Panc1 (cell line): ENCODE measurements at regions not wholly inside any gene's neighbourhood (a gene's known extent, or its start where the extent isn't known, plus 50 kb on each side); places are given as distances from the start of the nearest gene placed in this dataset.

ENCODE experiments used
- ATAC-seq: fragments of 200-7000 bp; cut with Tn5 transposase; 2 replicates; pipeline ENCODE4 v1.9.1; 2020; ENCODE audit warnings: mild to moderate bottlenecking, moderate library complexity
- BruUV-seq: library from RNA; stranded (reverse); fragments of 400-500 nt; replicated peaks from 2 replicates; lab custom pipeline; 2021; lab: Mats Ljungman, UMichigan
- CTCF ChIA-PET: fragments of 300-600 bp; sonication (Branson Sonifier 250); formaldehyde crosslinking; loops from one replicate; lab custom pipeline; 2022; ENCODE audit warnings: antibody characterized with exemption; lab: Charles Lee
- POLR2A ChIA-PET: fragments of 300-600 bp; sonication (Branson Sonifier 250); formaldehyde crosslinking; loops from one replicate; lab custom pipeline; 2022; ENCODE audit warnings: antibody characterized with exemption; lab: Charles Lee
- DNase-seq: peaks from one replicate; pipeline ENCODE4 v3.0.0-alpha.2; 2010; ENCODE audit warnings: low read depth, low spot score
- H3K27ac ChIP-seq: 2 replicates; pipeline ENCODE4 v1.5.1; 2011; ENCODE audit warnings: mild to moderate bottlenecking, low read length, inconsistent platforms
- H3K27me3 ChIP-seq: fragments of 200-500 bp; sonication (Bioruptor generic); 2 replicates; pipeline ENCODE4 v1.6.0; 2014; ENCODE audit warnings: low read length, inconsistent platforms; ENCODE audit not compliant: control insufficient read depth, insufficient read depth
- H3K36me3 ChIP-seq: fragments of 200-500 bp; sonication (Bioruptor generic); 2 replicates; pipeline ENCODE4 v1.5.1; 2014; ENCODE audit warnings: inconsistent platforms, mild to moderate bottlenecking, low read length, moderate library complexity; ENCODE audit not compliant: control insufficient read depth, insufficient read depth
- H3K4me1 ChIP-seq: 2 replicates; pipeline ENCODE4 v1.5.1; 2011; ENCODE audit warnings: inconsistent platforms, mild to moderate bottlenecking, low read length, moderate library complexity; ENCODE audit not compliant: control insufficient read depth, insufficient read depth
- H3K4me3 ChIP-seq, 2 experiments: 2 replicates each; pipeline ENCODE4 v1.5.1; 2011 to 2012; ENCODE audit warnings: low read depth in 2 of 2, low read length in 2 of 2, mild to moderate bottlenecking in 2 of 2, inconsistent platforms in 1 of 2, moderate library complexity in 1 of 2
- H3K9me3 ChIP-seq: fragments of 200-500 bp; sonication (Bioruptor generic); 2 replicates; pipeline ENCODE4 v1.5.1; 2014; ENCODE audit warnings: low read depth, mild to moderate bottlenecking, inconsistent platforms, low read length, moderate library complexity; ENCODE audit not compliant: control insufficient read depth, insufficient read depth
- POLR2AphosphoS5 ChIP-seq: IDR thresholded peaks from 2 replicates; pipeline ENCODE4 v1.6.1; 2012; ENCODE audit warnings: mild to moderate bottlenecking, low read depth, low read length, moderate library complexity
- SIN3A ChIP-seq: IDR thresholded peaks from 2 replicates; pipeline ENCODE4 v1.6.1; 2012; ENCODE audit warnings: low read depth, mild to moderate bottlenecking, low read length, moderate library complexity, borderline replicate concordance; ENCODE audit not compliant: insufficient read depth
- TCF7L2 ChIP-seq: IDR thresholded peaks from 2 replicates; pipeline ENCODE4 v1.6.1; 2011; ENCODE audit warnings: mild to moderate bottlenecking, low read depth, low read length, inconsistent platforms
- in situ Hi-C: cut with HindIII; loops from 2 replicates; pipeline ENCODE4 v1.10.0; 2016; ENCODE audit warnings: low sequenced_read_pairs, low pct_unique_long_range_greater_than_20kb
- intact Hi-C: fragments of 100-400 bp; cut with micrococcal nuclease; formaldehyde crosslinking; loops from one replicate; pipeline ENCODE4 v1.10.0; 2022; ENCODE audit not compliant: unreplicated experiment
- TF ChIP-seq, protein P1 (sequence below): fragments of 450-650 bp; IDR thresholded peaks from 2 replicates; pipeline ENCODE4 v1.5.1; 2017; ENCODE audit warnings: mild to moderate bottlenecking
- TF ChIP-seq, protein P2 (sequence below), 2 experiments: IDR thresholded peaks; 2 replicates each; pipeline ENCODE4 v1.6.1; 2011 to 2012; ENCODE audit warnings: low read depth in 2 of 2, control low read depth in 1 of 2, low read length in 1 of 2, mild to moderate bottlenecking in 1 of 2, moderate library complexity in 1 of 2; ENCODE audit not compliant: insufficient read depth in 1 of 2

DNA sequence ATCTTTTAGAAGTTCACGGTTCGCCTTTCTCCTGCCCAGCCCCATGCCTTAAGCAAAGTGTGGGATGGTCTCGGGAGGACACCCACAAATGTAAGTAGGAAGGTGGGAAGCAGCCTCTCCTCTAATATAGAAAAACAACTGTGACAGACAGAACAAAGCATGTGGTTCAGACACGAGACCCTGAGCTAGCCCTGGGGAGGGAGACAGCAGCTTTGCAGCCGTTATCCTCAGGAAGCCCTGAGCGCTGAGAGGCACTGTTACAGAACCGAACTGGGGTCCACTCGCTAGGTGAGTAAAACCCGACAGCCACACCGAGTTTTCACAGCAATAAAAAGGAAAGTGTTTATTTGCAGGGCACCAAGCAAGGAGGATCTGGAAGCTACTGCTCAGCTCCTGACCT, 210.6 kb downstream of the UQCRFS1 start:
- no peaks in the 10 kb centered on the region for H3K9me3 ChIP-seq
- BruUV-seq = no TSS peak
- H3K36me3 ChIP-seq = no peaks in the 10 kb centered on the region
- DNase-seq (no peak), ATAC-seq (no peak)
- TF ChIP-seq, protein P1, sequence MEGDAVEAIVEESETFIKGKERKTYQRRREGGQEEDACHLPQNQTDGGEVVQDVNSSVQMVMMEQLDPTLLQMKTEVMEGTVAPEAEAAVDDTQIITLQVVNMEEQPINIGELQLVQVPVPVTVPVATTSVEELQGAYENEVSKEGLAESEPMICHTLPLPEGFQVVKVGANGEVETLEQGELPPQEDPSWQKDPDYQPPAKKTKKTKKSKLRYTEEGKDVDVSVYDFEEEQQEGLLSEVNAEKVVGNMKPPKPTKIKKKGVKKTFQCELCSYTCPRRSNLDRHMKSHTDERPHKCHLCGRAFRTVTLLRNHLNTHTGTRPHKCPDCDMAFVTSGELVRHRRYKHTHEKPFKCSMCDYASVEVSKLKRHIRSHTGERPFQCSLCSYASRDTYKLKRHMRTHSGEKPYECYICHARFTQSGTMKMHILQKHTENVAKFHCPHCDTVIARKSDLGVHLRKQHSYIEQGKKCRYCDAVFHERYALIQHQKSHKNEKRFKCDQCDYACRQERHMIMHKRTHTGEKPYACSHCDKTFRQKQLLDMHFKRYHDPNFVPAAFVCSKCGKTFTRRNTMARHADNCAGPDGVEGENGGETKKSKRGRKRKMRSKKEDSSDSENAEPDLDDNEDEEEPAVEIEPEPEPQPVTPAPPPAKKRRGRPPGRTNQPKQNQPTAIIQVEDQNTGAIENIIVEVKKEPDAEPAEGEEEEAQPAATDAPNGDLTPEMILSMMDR = no peak
- TF ChIP-seq POLR2AphosphoS5 (no peak), SIN3A (no peak), TCF7L2 (no peak)
- TF ChIP-seq, protein P2, sequence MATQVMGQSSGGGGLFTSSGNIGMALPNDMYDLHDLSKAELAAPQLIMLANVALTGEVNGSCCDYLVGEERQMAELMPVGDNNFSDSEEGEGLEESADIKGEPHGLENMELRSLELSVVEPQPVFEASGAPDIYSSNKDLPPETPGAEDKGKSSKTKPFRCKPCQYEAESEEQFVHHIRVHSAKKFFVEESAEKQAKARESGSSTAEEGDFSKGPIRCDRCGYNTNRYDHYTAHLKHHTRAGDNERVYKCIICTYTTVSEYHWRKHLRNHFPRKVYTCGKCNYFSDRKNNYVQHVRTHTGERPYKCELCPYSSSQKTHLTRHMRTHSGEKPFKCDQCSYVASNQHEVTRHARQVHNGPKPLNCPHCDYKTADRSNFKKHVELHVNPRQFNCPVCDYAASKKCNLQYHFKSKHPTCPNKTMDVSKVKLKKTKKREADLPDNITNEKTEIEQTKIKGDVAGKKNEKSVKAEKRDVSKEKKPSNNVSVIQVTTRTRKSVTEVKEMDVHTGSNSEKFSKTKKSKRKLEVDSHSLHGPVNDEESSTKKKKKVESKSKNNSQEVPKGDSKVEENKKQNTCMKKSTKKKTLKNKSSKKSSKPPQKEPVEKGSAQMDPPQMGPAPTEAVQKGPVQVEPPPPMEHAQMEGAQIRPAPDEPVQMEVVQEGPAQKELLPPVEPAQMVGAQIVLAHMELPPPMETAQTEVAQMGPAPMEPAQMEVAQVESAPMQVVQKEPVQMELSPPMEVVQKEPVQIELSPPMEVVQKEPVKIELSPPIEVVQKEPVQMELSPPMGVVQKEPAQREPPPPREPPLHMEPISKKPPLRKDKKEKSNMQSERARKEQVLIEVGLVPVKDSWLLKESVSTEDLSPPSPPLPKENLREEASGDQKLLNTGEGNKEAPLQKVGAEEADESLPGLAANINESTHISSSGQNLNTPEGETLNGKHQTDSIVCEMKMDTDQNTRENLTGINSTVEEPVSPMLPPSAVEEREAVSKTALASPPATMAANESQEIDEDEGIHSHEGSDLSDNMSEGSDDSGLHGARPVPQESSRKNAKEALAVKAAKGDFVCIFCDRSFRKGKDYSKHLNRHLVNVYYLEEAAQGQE (IDR thresholded peaks at IDR 0.05; ENCODE audit: insufficient read depth in 1 of 2, low read depth in 2 of 2, low read length in 1 of 2) = no peak
- no peaks in the 10 kb centered on the region for H3K27me3 ChIP-seq
- CTCF ChIA-PET = no interaction called here
- no peaks in the 10 kb centered on the region for H3K4me1 ChIP-seq
- intact Hi-C loops (no loop called here), in situ Hi-C loops (no loop called here)
- H3K27ac ChIP-seq = no peak overlapping the region
- POLR2A ChIA-PET = no interaction called here
- H3K4me3 ChIP-seq = no peak overlapping the region

DNA sequence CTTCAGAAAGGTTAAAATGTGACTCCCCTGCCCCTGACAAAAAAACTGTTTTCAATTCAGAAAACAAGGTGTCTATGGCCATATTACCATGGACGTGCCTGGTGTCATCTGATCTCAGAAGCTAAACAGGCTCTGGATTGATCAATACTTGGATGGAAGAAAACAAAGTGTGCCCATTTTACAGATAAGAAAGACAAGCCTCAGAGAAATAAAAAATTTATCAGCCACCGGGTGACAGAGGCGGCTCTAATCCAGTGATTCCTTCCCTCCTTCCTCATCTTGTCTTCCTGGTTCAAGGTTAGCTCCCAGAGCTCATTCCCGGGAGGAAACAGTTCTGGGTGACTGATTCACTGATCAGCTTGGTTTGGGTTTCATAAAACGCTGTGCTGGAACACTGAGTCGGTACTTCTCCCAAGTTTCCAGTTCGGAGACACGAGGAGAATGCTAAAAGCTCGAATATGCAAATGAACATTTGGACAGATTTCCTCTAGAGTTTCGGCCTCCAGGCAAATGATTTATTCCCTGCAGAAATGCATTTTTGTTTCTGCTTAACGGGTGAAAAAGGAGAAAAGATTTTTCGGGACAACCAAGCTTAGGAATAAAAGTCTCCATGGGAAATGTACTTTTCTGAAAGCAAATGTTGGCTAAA, 211.2 kb downstream of the UQCRFS1 start:
- ChIA-PET POLR2A (no interaction called here), CTCF (no interaction called here)
- in situ Hi-C loops = no loop called here
- no peaks in the 10 kb centered on the region for H3K9me3 ChIP-seq
- no peak overlapping the region for H3K4me3 ChIP-seq
- no peaks in the 10 kb centered on the region for H3K4me1 ChIP-seq
- intact Hi-C loops = no loop called here
- BruUV-seq = no TSS peak
- no peak for ATAC-seq
- TF ChIP-seq POLR2AphosphoS5 = no peak
- no peak for TF ChIP-seq TCF7L2
- TF ChIP-seq, protein P2 (IDR thresholded peaks at IDR 0.05; ENCODE audit: insufficient read depth in 1 of 2, low read depth in 2 of 2, low read length in 1 of 2) = no peak
- no peak for TF ChIP-seq SIN3A
- TF ChIP-seq, protein P1 = no peak
- DNase-seq = no peak
- no peaks in the 10 kb centered on the region for H3K36me3 ChIP-seq
- no peaks in the 10 kb centered on the region for H3K27me3 ChIP-seq
- H3K27ac ChIP-seq = no peak overlapping the region
